Loucy (cell line): ENCODE measurements at regions not wholly inside any gene's neighbourhood (a gene's known extent, or its start where the extent isn't known, plus 50 kb on each side); places are given as distances from the start of the nearest gene placed in this dataset.

Experiments used
- H2AFZ ChIP-seq: fragments of 200-600 bp; sonication (generic); 2 replicates; pipeline ENCODE4 v1.6.0; 2016; ENCODE audit warnings: antibody characterized with exemption, mild to moderate bottlenecking, low read length, moderate library complexity
- H3F3A ChIP-seq: fragments of 200-600 bp; 2 replicates; pipeline ENCODE4 v1.6.0; 2016; ENCODE audit warnings: antibody characterized with exemption, low read depth, mild to moderate bottlenecking
- H3K27me3 ChIP-seq: fragments of 200-600 bp; sonication (generic); 2 replicates; pipeline ENCODE4 v1.6.1; 2014; ENCODE audit warnings: low read length, mild to moderate bottlenecking; ENCODE audit not compliant: insufficient read depth, poor library complexity, severe bottlenecking
- H3K36me3 ChIP-seq: fragments of 200-600 bp; sonication (generic); 2 replicates; pipeline ENCODE4 v1.6.1; 2016; ENCODE audit warnings: low read length; ENCODE audit not compliant: insufficient read depth
- H3K4me1 ChIP-seq: fragments of 200-600 bp; sonication (generic); 2 replicates; pipeline ENCODE4 v1.5.1; 2014; ENCODE audit warnings: low read length, mild to moderate bottlenecking; ENCODE audit not compliant: insufficient read depth, poor library complexity, severe bottlenecking
- H3K4me2 ChIP-seq: fragments of 200-600 bp; sonication (generic); 2 replicates; pipeline ENCODE4 v1.6.0; 2014; ENCODE audit warnings: antibody characterized with exemption, low read length, low read depth, mild to moderate bottlenecking; ENCODE audit not compliant: poor library complexity, severe bottlenecking
- H3K4me3 ChIP-seq: fragments of 200-600 bp; sonication (generic); 2 replicates; pipeline ENCODE4 v1.5.1; 2014; ENCODE audit warnings: low read length, mild to moderate bottlenecking, mixed read lengths; ENCODE audit not compliant: poor library complexity, severe bottlenecking
- H3K79me2 ChIP-seq: fragments of 200-600 bp; sonication (generic); 2 replicates; pipeline ENCODE4 v1.6.1; 2014; ENCODE audit warnings: low read length; ENCODE audit not compliant: insufficient read depth
- H3K9ac ChIP-seq: fragments of 200-600 bp; sonication (generic); 2 replicates; pipeline ENCODE4 v1.6.0; 2014; ENCODE audit warnings: mild to moderate bottlenecking, low read depth, low read length, moderate library complexity; ENCODE audit not compliant: poor library complexity, severe bottlenecking
- H3K9me2 ChIP-seq: fragments of 200-600 bp; sonication (generic); replicated peaks from 2 replicates; pipeline ENCODE4 v1.6.1; 2016; ENCODE audit warnings: low read depth, low read length, mixed read lengths
- H3K9me3 ChIP-seq: fragments of 200-600 bp; sonication (generic); 2 replicates; pipeline ENCODE4 v1.6.1; 2014; ENCODE audit warnings: mild to moderate bottlenecking, antibody characterized with exemption, low read length, low read depth; ENCODE audit not compliant: insufficient read depth
- H4K20me1 ChIP-seq: fragments of 200-600 bp; sonication (generic); 2 replicates; pipeline ENCODE4 v1.6.0; 2014; ENCODE audit warnings: antibody characterized with exemption, low read length, mild to moderate bottlenecking; ENCODE audit not compliant: insufficient read depth, poor library complexity, severe bottlenecking
- CTCF ChIP-seq: fragments of 200-600 bp; sonication (generic); conservative IDR thresholded peaks from 2 replicates; pipeline ENCODE4 v1.5.1; 2014; ENCODE audit warnings: mild to moderate bottlenecking, antibody characterized with exemption, low read length
- EZH2phosphoT487 ChIP-seq: fragments of 200-600 bp; IDR thresholded peaks from 2 replicates; pipeline ENCODE4 v1.6.1; 2018; ENCODE audit warnings: antibody characterized with exemption, mild to moderate bottlenecking, moderate library complexity, borderline replicate concordance

- H3K79me2 ChIP-seq: no peaks in the 10 kb centered on the region
- no peak overlapping the region for H3K4me3 ChIP-seq
- H3K4me2 ChIP-seq: no peak overlapping the region
- no peaks in the 10 kb centered on the region for H3K9me3 ChIP-seq
- H3K9me2 ChIP-seq: no peaks in the 10 kb centered on the region
- H3K4me1 ChIP-seq: no peaks in the 10 kb centered on the region
- no peak overlapping the region for H2AFZ ChIP-seq
- no peak overlapping the region for H3K9ac ChIP-seq
- H4K20me1 ChIP-seq: no peaks in the 10 kb centered on the region
- no peaks in the 10 kb centered on the region for H3K36me3 ChIP-seq
- H3F3A ChIP-seq: no peaks in the 10 kb centered on the region
- H3K27me3 ChIP-seq: no peaks in the 10 kb centered on the region
- TF ChIP-seq EZH2phosphoT487: no peak
- TF ChIP-seq CTCF: no peak
Observed at GRCh38 chr6:51529240-51529639, 558.2 kb downstream of the PKHD1 start.

GRCh38 chr6:51531623-51532022 lies 555.8 kb downstream of the PKHD1 start:
- Histone ChIP-seq H4K20me1 (no peaks in the 10 kb centered on the region), H2AFZ (no peak overlapping the region), H3K4me3 (no peak overlapping the region), H3K4me1 (no peaks in the 10 kb centered on the region), H3K4me2 (no peak overlapping the region), H3K27me3 (no peaks in the 10 kb centered on the region), H3K9me3 (no peaks in the 10 kb centered on the region), H3F3A (no peaks in the 10 kb centered on the region), H3K36me3 (no peaks in the 10 kb centered on the region), H3K9me2 (no peaks in the 10 kb centered on the region), H3K79me2 (no peaks in the 10 kb centered on the region), H3K9ac (no peak overlapping the region)
- no peak for TF ChIP-seq EZH2phosphoT487
- peak; percentile 46 for TF ChIP-seq CTCF

GRCh38 chr6:51533962-51534361 lies 553.5 kb downstream of the PKHD1 start:
- Histone ChIP-seq H3K36me3 (no peaks in the 10 kb centered on the region), H3K4me2 (no peak overlapping the region), H3K9me2 (no peaks in the 10 kb centered on the region), H4K20me1 (no peaks in the 10 kb centered on the region), H3K4me1 (no peaks in the 10 kb centered on the region), H3K9me3 (no peaks in the 10 kb centered on the region), H3K79me2 (no peaks in the 10 kb centered on the region), H3K4me3 (no peak overlapping the region), H3K27me3 (no peaks in the 10 kb centered on the region), H3K9ac (no peak overlapping the region), H3F3A (no peaks in the 10 kb centered on the region), H2AFZ (no peak overlapping the region)
- TF ChIP-seq CTCF: no peak
- no peak for TF ChIP-seq EZH2phosphoT487
